Neural progenitor cell (in vitro differentiated cells): ENCODE measurements at regions not wholly inside any gene's neighbourhood (a gene's known extent, or its start where the extent isn't known, plus 50 kb on each side); places are given as distances from the start of the nearest gene placed in this dataset.

ENCODE experiments used
- DNase-seq: peaks from one replicate; pipeline ENCODE4 v3.0.0-alpha.2; 2016; ENCODE audit warnings: low spot score
- H2AFZ ChIP-seq: fragments of 200-600 bp; sonication (generic); replicated peaks from 2 replicates; pipeline ENCODE4 v1.6.1; 2016; ENCODE audit warnings: antibody characterized with exemption
- H3F3A ChIP-seq: fragments of 200-600 bp; sonication (generic); 2 replicates; pipeline ENCODE4 v1.6.1; 2016; ENCODE audit warnings: antibody characterized with exemption, low read depth
- H3K27ac ChIP-seq: fragments of 200-600 bp; sonication (generic); 2 replicates; pipeline ENCODE4 v1.5.1; 2016; ENCODE audit warnings: mild to moderate bottlenecking
- H3K27me3 ChIP-seq: fragments of 200-600 bp; sonication (generic); 2 replicates; pipeline ENCODE4 v1.6.1; 2016; ENCODE audit warnings: mild to moderate bottlenecking, moderate library complexity
- H3K36me3 ChIP-seq: fragments of 200-600 bp; sonication (generic); 2 replicates; pipeline ENCODE4 v1.5.1; 2016
- H3K4me1 ChIP-seq: fragments of 200-600 bp; sonication (generic); 2 replicates; pipeline ENCODE4 v1.6.1; 2016; ENCODE audit warnings: mixed run types
- H3K4me2 ChIP-seq: fragments of 200-600 bp; sonication (generic); 2 replicates; pipeline ENCODE4 v1.6.1; 2016
- H3K4me3 ChIP-seq: fragments of 200-600 bp; sonication (generic); 2 replicates; pipeline ENCODE4 v1.5.1; 2016
- H3K79me2 ChIP-seq: fragments of 200-600 bp; sonication (generic); 2 replicates; pipeline ENCODE4 v1.6.1; 2016; ENCODE audit warnings: low read depth
- H3K9ac ChIP-seq: fragments of 200-600 bp; sonication (generic); 2 replicates; pipeline ENCODE4 v1.6.1; 2016
- H3K9me3 ChIP-seq: fragments of 200-600 bp; sonication (generic); 2 replicates; pipeline ENCODE4 v1.5.1; 2016; ENCODE audit warnings: low read depth
- H4K20me1 ChIP-seq: fragments of 200-600 bp; sonication (generic); 2 replicates; pipeline ENCODE4 v1.6.1; 2016; ENCODE audit warnings: low read depth
- H3K27ac Mint-ChIP-seq: 3 replicates; pipeline ENCODE4 v1.8.0; 2021; ENCODE audit warnings: mixed read lengths
- H3K27me3 Mint-ChIP-seq: 2 replicates; pipeline ENCODE4 v1.8.0; 2022; ENCODE audit warnings: low read depth, mild to moderate bottlenecking, inconsistent platforms, moderate library complexity, mixed read lengths; ENCODE audit not compliant: insufficient read depth
- H3K36me3 Mint-ChIP-seq: 3 replicates; pipeline ENCODE4 v1.8.0; 2021; ENCODE audit warnings: mixed read lengths
- H3K4me1 Mint-ChIP-seq: 3 replicates; pipeline ENCODE4 v1.8.0; 2021; ENCODE audit warnings: mixed read lengths
- H3K4me3 Mint-ChIP-seq: 3 replicates; pipeline ENCODE4 v1.8.0; 2021; ENCODE audit warnings: mild to moderate bottlenecking, moderate library complexity, mixed read lengths
- H3K9me3 Mint-ChIP-seq: 3 replicates; pipeline ENCODE4 v1.8.0; 2020; ENCODE audit warnings: mixed read lengths
- CTCF ChIP-seq: fragments of 200-600 bp; sonication (generic); IDR thresholded peaks from 2 replicates; pipeline ENCODE4 v1.5.1; 2017; ENCODE audit warnings: antibody characterized with exemption, mild to moderate bottlenecking
- EZH2 ChIP-seq: fragments of 200-600 bp; sonication (generic); IDR thresholded peaks from 2 replicates; pipeline ENCODE4 v1.6.1; 2017; ENCODE audit warnings: antibody characterized with exemption, mild to moderate bottlenecking, moderate library complexity
- EZH2phosphoT487 ChIP-seq: fragments of 200-600 bp; sonication (generic); IDR thresholded peaks from 2 replicates; pipeline ENCODE4 v1.6.1; 2017; ENCODE audit warnings: antibody characterized with exemption

DNA sequence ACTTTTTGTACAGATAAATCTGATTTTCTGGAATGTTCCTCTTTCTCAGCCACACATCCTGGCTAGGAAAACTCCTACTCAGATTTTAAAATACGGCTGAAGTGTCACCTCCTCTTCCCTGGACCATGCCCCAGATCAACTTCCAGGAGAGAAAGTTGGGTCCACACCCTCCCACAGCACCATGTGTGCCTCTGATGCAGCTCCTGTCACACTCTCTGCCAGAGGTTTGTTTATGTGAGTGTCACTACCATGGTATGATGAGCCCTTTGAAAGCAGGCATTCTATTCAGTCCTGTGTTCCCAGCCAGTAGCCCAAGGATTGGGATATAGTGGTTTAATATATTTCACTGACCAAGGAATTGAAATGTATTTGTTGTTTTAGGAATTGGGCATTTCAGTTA, 287.2 kb upstream of the ATP2B1 start:
- no peaks in the 10 kb centered on the region for H3K4me1 Mint-ChIP-seq
- no peaks in the 10 kb centered on the region for H3K36me3 Mint-ChIP-seq
- peak overlapping the region; percentile 18 for H2AFZ ChIP-seq
- no peak overlapping the region for H3K4me2 ChIP-seq
- H3K27ac ChIP-seq, result no peak overlapping the region
- H3K9me3 ChIP-seq, result no peaks in the 10 kb centered on the region
- no peaks in the 10 kb centered on the region for H3K79me2 ChIP-seq
- H3K9me3 Mint-ChIP-seq, result no peaks in the 10 kb centered on the region
- H3K4me3 Mint-ChIP-seq, result no peak overlapping the region
- no peak overlapping the region for H3K4me3 ChIP-seq
- H3K36me3 ChIP-seq, result no peaks in the 10 kb centered on the region
- H3K4me1 ChIP-seq, result no peaks in the 10 kb centered on the region
- H3K27ac Mint-ChIP-seq, result peak overlapping the region; percentile 15
- no peak overlapping the region for H3K9ac ChIP-seq
- no peaks in the 10 kb centered on the region for H3K27me3 ChIP-seq
- H4K20me1 ChIP-seq, result no peaks in the 10 kb centered on the region
- peaks cover 2% of the 10 kb centered on the region for H3K27me3 Mint-ChIP-seq
- no peaks in the 10 kb centered on the region for H3F3A ChIP-seq
- TF ChIP-seq CTCF (no peak), EZH2 (no peak), EZH2phosphoT487 (no peak)
- DNase-seq, result no peak

- Mint-ChIP-seq H3K27ac (no peak overlapping the region), H3K27me3 (peaks cover 2% of the 10 kb centered on the region), H3K9me3 (no peaks in the 10 kb centered on the region), H3K4me1 (no peaks in the 10 kb centered on the region), H3K4me3 (no peak overlapping the region), H3K36me3 (no peaks in the 10 kb centered on the region)
- H3K27ac ChIP-seq, result no peak overlapping the region
- no peak overlapping the region for H3K9ac ChIP-seq
- DNase-seq, result no peak
- no peaks in the 10 kb centered on the region for H3K9me3 ChIP-seq
- no peaks in the 10 kb centered on the region for H3K4me1 ChIP-seq
- no peaks in the 10 kb centered on the region for H3K79me2 ChIP-seq
- no peaks in the 10 kb centered on the region for H3K36me3 ChIP-seq
- H3K4me3 ChIP-seq, result no peak overlapping the region
- H3K4me2 ChIP-seq, result no peak overlapping the region
- no peak overlapping the region for H2AFZ ChIP-seq
- TF ChIP-seq CTCF, result no peak
- TF ChIP-seq EZH2, result no peak
- no peak for TF ChIP-seq EZH2phosphoT487
- no peaks in the 10 kb centered on the region for H4K20me1 ChIP-seq
- no peaks in the 10 kb centered on the region for H3F3A ChIP-seq
- H3K27me3 ChIP-seq, result no peaks in the 10 kb centered on the region
Observed at GRCh38 chr12:89994911-89995310, 286.3 kb upstream of the ATP2B1 start.

DNA sequence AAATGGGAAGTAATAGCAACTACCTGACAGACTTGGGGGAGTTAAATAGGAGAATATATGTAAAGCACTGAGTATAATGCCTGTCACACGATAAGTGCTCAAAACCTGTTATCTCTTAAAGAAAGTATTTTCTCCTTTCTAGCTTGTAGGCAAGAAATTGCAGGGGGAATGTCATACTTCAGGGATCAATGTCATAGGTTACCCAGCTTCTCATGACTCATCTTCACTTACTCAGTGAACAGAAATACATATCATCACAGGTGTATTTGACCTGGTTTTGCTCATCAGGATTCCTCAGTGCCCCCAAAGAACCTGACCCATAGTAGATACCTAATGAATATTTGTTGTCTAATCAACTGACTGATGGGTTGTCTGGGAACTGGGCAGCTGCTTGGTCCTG, 285.0 kb upstream of the ATP2B1 start:
- DNase-seq, result no peak
- no peaks in the 10 kb centered on the region for H3F3A ChIP-seq
- Mint-ChIP-seq H3K27ac (no peak overlapping the region), H3K9me3 (no peaks in the 10 kb centered on the region), H3K36me3 (no peaks in the 10 kb centered on the region), H3K4me3 (no peak overlapping the region), H3K27me3 (peaks cover 2% of the 10 kb centered on the region), H3K4me1 (peaks cover 3% of the 10 kb centered on the region)
- no peak overlapping the region for H3K4me3 ChIP-seq
- H4K20me1 ChIP-seq, result no peaks in the 10 kb centered on the region
- no peak overlapping the region for H3K27ac ChIP-seq
- no peak for TF ChIP-seq CTCF
- TF ChIP-seq EZH2, result no peak
- no peak for TF ChIP-seq EZH2phosphoT487
- no peaks in the 10 kb centered on the region for H3K79me2 ChIP-seq
- no peak overlapping the region for H3K4me2 ChIP-seq
- H3K27me3 ChIP-seq, result no peaks in the 10 kb centered on the region
- H3K9me3 ChIP-seq, result no peaks in the 10 kb centered on the region
- H3K36me3 ChIP-seq, result no peaks in the 10 kb centered on the region
- no peak overlapping the region for H2AFZ ChIP-seq
- no peak overlapping the region for H3K9ac ChIP-seq
- peaks cover 8% of the 10 kb centered on the region for H3K4me1 ChIP-seq
